ENCODE measurements at regions not wholly inside any gene's neighbourhood (a gene's known extent, or its start where the extent isn't known, plus 50 kb on each side); places are given as distances from the start of the nearest gene placed in this dataset.

GRCh38 chrX:130468395-130468923, 66.7 kb downstream of the RBMX2 start:
- TF ChIP-seq CTCF (conservative IDR thresholded peaks at IDR 0.05; ENCODE audit: low read depth, low read length) = no peak
- no peak for TF ChIP-seq EZH2 (IDR thresholded peaks at IDR 0.05; ENCODE audit: borderline replicate concordance, low read depth, low read length, poor library complexity, severe bottlenecking)
